SK-N-SH treated with all-trans-retinoic acid at 6 μM for 48 hours (cell line): ENCODE measurements at regions not wholly inside any gene's neighbourhood (a gene's known extent, or its start where the extent isn't known, plus 50 kb on each side); places are given as distances from the start of the nearest gene placed in this dataset.
"Not testable (repeated sequence)": the region's sequence is repeated elsewhere in the genome, so short reads cannot be mapped to it uniquely, and the experiment has no call there.

Experiments used
- PATZ1 ChIP-seq: fragments of 250-450 bp; sonication (Bioruptor Pico); IDR thresholded peaks from 2 replicates; pipeline ENCODE4 v1.8.0; 2020; ENCODE audit warnings: mild to moderate bottlenecking, moderate library complexity, borderline replicate concordance
- PPARA ChIP-seq: fragments of 250-450 bp; sonication (Bioruptor Pico); IDR thresholded peaks from 2 replicates; pipeline ENCODE4 v1.5.0; 2020; ENCODE audit warnings: mild to moderate bottlenecking, borderline replicate concordance
- RARB ChIP-seq: fragments of 250-450 bp; sonication (Bioruptor Pico); IDR thresholded peaks from 2 replicates; pipeline ENCODE4 v1.8.0; 2021; ENCODE audit warnings: mild to moderate bottlenecking, moderate library complexity
- ZC3H10 ChIP-seq: fragments of 250-450 bp; sonication (Bioruptor Pico); IDR thresholded peaks from 2 replicates; pipeline ENCODE4 v1.5.1; 2021; ENCODE audit warnings: mild to moderate bottlenecking, moderate library complexity

- not testable (repeated sequence) for TF ChIP-seq RARB, PPARA, ZC3H10, PATZ1 (CRISPR knock-in tag)
Measured at GRCh38 chrX:40863260-40863659, 127.9 kb upstream of the MED14 start.
